Activated T-cell treated with anti-CD3 and anti-CD28 coated beads for 24 hours (primary cell): ENCODE measurements at regions not wholly inside any gene's neighbourhood (a gene's known extent, or its start where the extent isn't known, plus 50 kb on each side); places are given as distances from the start of the nearest gene placed in this dataset.

Experiments
- DNase-seq: peaks from one replicate; pipeline ENCODE4 v3.0.0-alpha.2; 2020; ENCODE audit warnings: low read depth

GRCh38 chr16:16791051-16791450 lies 412.1 kb downstream of the NPIPA7 start:
- no peak for DNase-seq

GRCh38 chr16:16797239-16797638 lies 418.3 kb downstream of the NPIPA7 start:
- no peak for DNase-seq

GRCh38 chr16:16798504-16798903 lies 419.6 kb downstream of the NPIPA7 start:
- DNase-seq: no peak

GRCh38 chr16:16805809-16806208 lies 426.9 kb downstream of the NPIPA7 start:
- no peak for DNase-seq

- no peak for DNase-seq
These were observed 436.7 kb downstream of the NPIPA7 start for GRCh38 chr16:16815641-16816040.

GRCh38 chr16:16817196-16817595 lies 438.3 kb downstream of the NPIPA7 start:
- no peak for DNase-seq

GRCh38 chr16:16821261-16821660 lies 442.3 kb downstream of the NPIPA7 start:
- DNase-seq: no peak

GRCh38 chr16:16828913-16829398 lies 450.0 kb downstream of the NPIPA7 start:
- DNase-seq: no peak

GRCh38 chr16:16830401-16830800 lies 451.5 kb downstream of the NPIPA7 start:
- no peak for DNase-seq

GRCh38 chr16:16830973-16831372 lies 452.0 kb downstream of the NPIPA7 start:
- DNase-seq: no peak

- DNase-seq: no peak
These were observed 454.2 kb downstream of the NPIPA7 start for GRCh38 chr16:16833165-16833564.

GRCh38 chr16:16850274-16850673 lies 471.3 kb downstream of the NPIPA7 start:
- DNase-seq: no peak

GRCh38 chr16:16857012-16857411 lies 478.1 kb downstream of the NPIPA7 start:
- DNase-seq: no peak

- DNase-seq: no peak
These were observed 478.8 kb downstream of the NPIPA7 start for GRCh38 chr16:16857603-16858283.

GRCh38 chr16:16861546-16861945 lies 482.6 kb downstream of the NPIPA7 start:
- peak; percentile 34 for DNase-seq

- DNase-seq: no peak
These were observed 484.7 kb downstream of the NPIPA7 start for GRCh38 chr16:16863672-16864071.

- no peak for DNase-seq
These were observed 485.6 kb downstream of the NPIPA7 start for GRCh38 chr16:16864536-16864935.

GRCh38 chr16:16865374-16865773 lies 486.4 kb downstream of the NPIPA7 start:
- no peak for DNase-seq

GRCh38 chr16:16867973-16868372 lies 489.0 kb downstream of the NPIPA7 start:
- DNase-seq: no peak

GRCh38 chr16:16868727-16869126 lies 489.8 kb downstream of the NPIPA7 start:
- DNase-seq: no peak

GRCh38 chr16:16869746-16870145 lies 490.8 kb downstream of the NPIPA7 start:
- no peak for DNase-seq

GRCh38 chr16:16871196-16871595 lies 492.3 kb downstream of the NPIPA7 start:
- DNase-seq: no peak

GRCh38 chr16:16877061-16877460 lies 498.1 kb downstream of the NPIPA7 start:
- DNase-seq: no peak

- no peak for DNase-seq
These were observed 500.8 kb downstream of the NPIPA7 start for GRCh38 chr16:16879567-16880251.
